GM19351 (cell line): ENCODE measurements at regions not wholly inside any gene's neighbourhood (a gene's known extent, or its start where the extent isn't known, plus 50 kb on each side); places are given as distances from the start of the nearest gene placed in this dataset.
"Not testable (repeated sequence)": the region's sequence is repeated elsewhere in the genome, so short reads cannot be mapped to it uniquely, and the experiment has no call there.

ENCODE experiments used
- ATAC-seq: cut with Tn5 transposase; IDR thresholded peaks from one replicate; pipeline ENCODE4 v1.9.1; 2021; ENCODE audit warnings: mild to moderate bottlenecking, moderate library complexity; ENCODE audit not compliant: unreplicated experiment

- ATAC-seq = no peak
These were observed 94.1 kb upstream of the KLF6 start for GRCh38 chr10:3879073-3879472.

GRCh38 chr10:3877211-3878000 is 92.4 kb upstream of the KLF6 start:
- no peak for ATAC-seq

- no peak for ATAC-seq
These were observed 91.4 kb upstream of the KLF6 start for GRCh38 chr10:3876350-3876962.

GRCh38 chr10:3875842-3876235 is 90.8 kb upstream of the KLF6 start:
- ATAC-seq = no peak

- ATAC-seq = peak; percentile 70
These were observed 90.2 kb upstream of the KLF6 start for GRCh38 chr10:3874990-3875841.

GRCh38 chr10:3874610-3874989 is 89.6 kb upstream of the KLF6 start:
- ATAC-seq = not testable (repeated sequence)

- peak; percentile 68 for ATAC-seq
These were observed 88.9 kb upstream of the KLF6 start for GRCh38 chr10:3873728-3874461.

- no peak for ATAC-seq
These were observed 87.8 kb upstream of the KLF6 start for GRCh38 chr10:3872712-3873329.

- ATAC-seq = no peak
These were observed 86.5 kb upstream of the KLF6 start for GRCh38 chr10:3871424-3871996.

GRCh38 chr10:3869036-3869435 is 84.0 kb upstream of the KLF6 start:
- peak; percentile 33 for ATAC-seq

- ATAC-seq = peak; percentile 38
These were observed 83.3 kb upstream of the KLF6 start for GRCh38 chr10:3868271-3868664.

- ATAC-seq = no peak
These were observed 82.7 kb upstream of the KLF6 start for GRCh38 chr10:3867454-3868270.

- ATAC-seq = peak; percentile 35
These were observed 81.3 kb upstream of the KLF6 start for GRCh38 chr10:3866332-3866731.

- no peak for ATAC-seq
These were observed 80.6 kb upstream of the KLF6 start for GRCh38 chr10:3865565-3865964.

GRCh38 chr10:3861795-3862194 is 76.8 kb upstream of the KLF6 start:
- no peak for ATAC-seq

GRCh38 chr10:3858051-3858845 is 73.2 kb upstream of the KLF6 start:
- ATAC-seq = no peak

GRCh38 chr10:3857318-3857717 is 72.3 kb upstream of the KLF6 start:
- no peak for ATAC-seq

- ATAC-seq = no peak
These were observed 71.6 kb upstream of the KLF6 start for GRCh38 chr10:3856593-3856992.
